ENCODE measurements at regions not wholly inside any gene's neighbourhood (a gene's known extent, or its start where the extent isn't known, plus 50 kb on each side); places are given as distances from the start of the nearest gene placed in this dataset.
"Not testable (repeated sequence)": the region's sequence is repeated elsewhere in the genome, so short reads cannot be mapped to it uniquely, and the experiment has no call there.

DNA sequence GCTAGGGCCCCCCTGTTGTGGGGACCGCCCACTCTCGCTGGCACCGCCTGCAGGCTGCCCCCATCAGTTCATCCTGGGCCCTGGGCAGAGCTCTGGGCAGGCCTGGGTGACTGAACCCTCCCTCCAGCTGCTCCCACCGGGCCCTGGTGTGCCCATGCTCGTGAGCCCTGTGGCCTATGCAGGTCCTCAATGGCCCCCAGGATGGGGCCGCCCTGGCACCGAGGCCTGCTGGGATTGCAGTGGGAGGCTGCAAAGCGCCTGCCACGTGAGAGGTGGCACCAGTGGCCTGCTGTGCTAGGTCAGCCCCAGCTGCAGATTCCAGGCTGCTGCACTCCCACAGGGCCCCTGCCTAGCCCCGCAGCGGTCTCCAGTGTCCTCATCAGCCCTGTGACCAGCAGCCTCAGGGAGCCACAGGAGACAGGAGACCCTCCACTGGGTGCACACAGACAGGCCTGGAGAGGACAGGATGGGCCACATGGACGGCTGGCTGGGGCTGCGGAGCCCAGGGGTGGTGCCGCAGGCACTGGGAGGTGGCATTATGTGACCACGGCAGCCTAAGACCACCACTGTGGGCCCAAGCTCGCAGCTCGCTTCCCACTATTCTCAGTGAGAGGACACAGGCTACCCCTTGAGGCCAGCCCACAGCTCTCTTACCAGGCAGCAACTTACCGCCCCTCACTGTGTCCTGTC lies 199.4 kb downstream of the BCR start:
- DNase-seq, result not testable (repeated sequence)

DNA sequence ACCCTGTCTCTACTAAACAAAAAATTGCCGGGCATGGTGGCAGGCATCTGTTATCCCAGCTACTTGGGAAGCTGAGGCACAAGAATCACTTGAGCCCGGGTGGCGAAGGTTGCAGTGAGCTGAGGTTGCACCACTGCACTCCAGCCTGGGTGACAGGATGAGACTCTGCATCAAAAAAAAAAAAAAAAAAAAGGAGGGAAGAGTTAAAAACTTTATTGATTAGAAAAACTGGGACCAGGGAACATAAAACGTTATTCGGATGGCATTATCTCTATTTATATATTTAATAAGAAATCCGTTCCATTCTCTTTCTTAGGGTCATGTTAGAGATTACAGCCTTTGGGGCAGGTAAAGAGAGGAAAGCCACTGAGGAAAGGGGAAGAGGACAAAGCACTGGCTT lies 197.5 kb downstream of the BCR start:
- no peak for DNase-seq

DNA sequence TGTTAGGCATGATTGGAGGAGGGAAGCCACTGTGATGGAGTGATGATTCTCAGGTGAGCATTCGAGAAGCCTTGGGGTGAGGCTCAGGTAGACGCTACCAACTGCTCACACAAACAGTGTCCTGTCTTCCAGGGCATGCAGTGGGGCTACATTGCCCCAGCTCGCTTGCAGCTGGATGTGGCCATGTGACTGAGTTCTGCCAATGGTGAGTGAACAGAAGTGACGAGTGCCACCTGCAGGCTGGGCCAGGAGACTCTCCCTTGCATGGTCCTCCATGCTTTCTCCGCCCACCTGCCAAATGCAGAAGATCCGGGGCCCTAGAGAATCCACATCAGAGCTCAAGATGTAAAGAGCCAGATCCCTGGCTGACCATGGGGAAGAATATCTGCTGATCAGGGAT lies 195.9 kb downstream of the BCR start:
- no peak for DNase-seq

DNA sequence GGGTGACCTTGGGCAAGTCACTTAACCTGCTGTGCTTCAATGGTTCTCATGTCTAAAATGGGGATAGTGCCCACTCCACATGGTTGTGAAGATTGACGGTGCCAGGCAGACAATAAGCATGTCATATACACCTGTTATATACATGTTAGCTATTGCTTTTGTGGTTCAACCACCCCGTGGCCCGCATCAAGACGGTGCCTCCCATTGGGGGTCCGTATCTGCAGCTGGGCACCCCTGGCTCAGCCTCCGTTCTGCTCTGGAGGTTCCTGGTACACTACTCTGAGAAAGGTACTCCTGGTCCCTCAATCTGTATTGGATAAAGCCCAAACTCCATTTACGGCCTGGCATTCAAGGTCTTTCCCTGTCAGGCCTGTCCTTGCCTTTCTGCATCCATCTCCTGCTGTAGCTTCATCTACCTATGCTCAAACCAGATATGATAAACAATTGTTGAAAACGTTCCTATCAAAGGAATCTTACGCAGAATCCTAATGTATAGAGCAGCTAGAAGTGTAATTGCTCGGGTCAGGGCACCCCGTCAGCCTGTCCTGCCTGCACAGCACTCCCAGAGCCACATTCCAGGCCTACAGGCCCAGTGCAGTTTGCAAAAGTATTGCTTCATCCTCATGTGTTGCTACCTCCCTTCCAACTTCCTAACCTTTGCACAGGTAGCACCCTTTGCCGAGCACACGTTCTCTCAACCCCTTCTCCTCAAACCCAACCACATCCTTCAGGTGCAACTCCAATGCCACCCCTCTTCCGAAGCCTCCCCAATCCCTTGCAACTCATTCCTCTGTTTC lies 194.9 kb downstream of the BCR start:
- no peak for DNase-seq

DNA sequence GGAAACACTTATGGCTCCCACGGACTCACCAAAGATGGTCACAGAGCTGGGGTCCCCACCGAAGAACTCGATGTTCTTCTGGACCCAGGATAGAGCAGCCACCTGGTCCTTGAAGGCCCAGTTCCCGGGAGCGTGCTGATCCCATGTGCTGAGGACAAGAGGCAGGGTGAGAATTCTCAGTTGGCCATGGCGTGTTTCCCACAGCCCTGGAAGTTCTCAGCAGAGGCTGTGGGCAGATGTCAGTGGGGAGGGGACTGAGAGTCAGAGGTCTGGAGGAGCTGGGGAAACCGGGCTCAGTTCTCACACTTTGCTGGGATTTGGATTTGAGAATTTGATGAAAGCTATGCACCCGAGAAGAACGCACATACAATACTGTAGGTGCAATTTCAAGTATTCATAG lies 193.3 kb downstream of the BCR start:
- no peak for DNase-seq

DNA sequence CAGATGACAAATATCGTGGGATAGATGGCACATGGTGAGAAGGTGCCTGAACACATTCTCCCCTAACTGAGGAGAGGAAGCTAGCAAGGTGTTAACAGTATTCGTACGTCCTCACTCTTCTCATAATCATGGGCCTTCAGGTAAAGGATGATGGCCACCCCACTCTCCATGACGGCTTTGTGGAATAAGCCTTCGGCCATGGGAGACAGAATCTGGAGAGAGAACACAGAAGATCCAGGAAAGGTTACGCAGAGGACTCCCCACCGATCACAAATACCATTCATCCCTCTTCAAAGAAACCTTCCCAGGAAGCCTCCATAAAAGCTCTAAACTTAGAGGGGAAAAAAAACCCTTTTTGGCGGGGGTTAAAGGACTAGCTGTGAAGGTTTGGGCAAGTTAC lies 189.9 kb downstream of the BCR start:
- DNase-seq, result no peak

DNA sequence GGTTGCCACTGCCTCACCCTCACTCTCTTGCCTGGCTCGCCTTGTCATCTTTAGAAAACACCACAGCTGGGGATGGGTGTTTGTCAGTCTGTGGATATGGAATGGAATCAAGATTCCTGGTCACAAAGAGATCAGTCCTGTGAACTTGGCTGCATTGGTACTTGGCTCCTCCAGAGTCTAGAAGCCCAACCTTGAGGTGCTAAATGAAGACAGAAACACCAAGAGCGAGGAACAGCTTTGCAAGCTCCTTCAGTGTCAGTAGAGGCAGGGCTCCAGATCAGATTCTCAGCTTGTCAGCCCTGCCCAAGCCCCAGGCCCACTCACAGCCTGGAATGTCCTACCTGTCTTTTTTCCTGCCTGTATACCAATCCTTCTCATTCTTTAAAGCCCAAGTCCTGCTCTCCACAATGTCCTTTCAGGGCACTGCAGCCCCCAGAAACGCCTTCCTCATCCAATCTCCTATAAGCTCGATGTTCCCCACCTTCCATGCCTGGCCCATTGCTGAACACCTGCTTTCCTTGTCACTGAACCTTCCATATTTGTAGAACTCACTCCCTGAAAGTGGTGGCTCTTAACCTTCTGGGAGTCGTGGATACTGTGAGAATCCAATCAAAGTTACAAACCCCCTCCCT lies 188.9 kb downstream of the BCR start:
- no peak for DNase-seq

All from central memory CD4-positive, alpha-beta T cell (primary cell).